Duodenal mucosa (tissue), 2 donors: ENCODE measurements at regions not wholly inside any gene's neighbourhood (a gene's known extent, or its start where the extent isn't known, plus 50 kb on each side); places are given as distances from the start of the nearest gene placed in this dataset.

ENCODE experiments used
- H3K27ac ChIP-seq: one replicate; pipeline ENCODE4 v1.7.0; 2013; ENCODE audit warnings: low read depth, low read length
- H3K27me3 ChIP-seq, 2 donors: one replicate each; pipeline ENCODE4 v1.7.0; 2013; ENCODE audit warnings: low read length in 2 of 2, control low read depth in 1 of 2; ENCODE audit not compliant: insufficient read depth in 2 of 2, control insufficient read depth in 1 of 2
- H3K36me3 ChIP-seq, 2 donors: one replicate each; pipeline ENCODE4 v1.7.0; 2013; ENCODE audit warnings: low read length in 2 of 2, control low read depth in 1 of 2; ENCODE audit not compliant: insufficient read depth in 2 of 2, control insufficient read depth in 1 of 2
- H3K4me1 ChIP-seq, 2 donors: one replicate each; pipeline ENCODE4 v1.7.0; 2013; ENCODE audit warnings: low read length in 2 of 2, control low read depth in 1 of 2; ENCODE audit not compliant: insufficient read depth in 2 of 2, control insufficient read depth in 1 of 2
- H3K4me3 ChIP-seq, 2 donors: one replicate each; pipeline ENCODE4 v1.7.0; 2013; ENCODE audit warnings: low read length in 2 of 2, low read depth in 1 of 2
- H3K9ac ChIP-seq, 2 donors: one replicate each; pipeline ENCODE4 v1.7.0; 2013; ENCODE audit warnings: low read length in 2 of 2, low read depth in 1 of 2
- H3K9me3 ChIP-seq, 2 donors: one replicate each; pipeline ENCODE4 v1.7.0; 2013; ENCODE audit warnings: low read length in 2 of 2, control low read depth in 1 of 2; ENCODE audit not compliant: control insufficient read depth in 1 of 2

DNA sequence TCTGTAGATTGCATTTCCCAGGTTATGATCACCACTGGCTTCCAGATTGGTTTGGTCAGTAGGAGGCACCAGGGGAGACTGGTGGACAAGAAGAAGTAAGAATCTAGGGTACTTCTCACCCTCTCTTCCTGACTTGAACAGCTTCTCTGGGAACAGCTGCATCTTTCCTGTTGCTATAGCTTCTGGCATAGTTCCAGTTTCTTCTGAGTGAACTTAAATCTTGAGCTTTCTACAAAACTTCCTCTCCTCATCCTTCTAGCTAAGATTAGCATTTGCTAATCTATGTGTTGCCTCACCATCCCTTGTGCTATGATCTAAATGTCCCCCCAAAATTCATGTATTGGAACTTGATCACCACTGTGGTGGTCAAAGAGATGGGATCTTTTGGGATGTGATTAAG, 724.6 kb downstream of the UTRN start:
- no peak overlapping the region for H3K4me3 ChIP-seq
- no peaks in the 10 kb centered on the region for H3K9me3 ChIP-seq
- no peak overlapping the region for H3K27ac ChIP-seq
- H3K27me3 ChIP-seq: no peaks in the 10 kb centered on the region
- H3K9ac ChIP-seq: no peak overlapping the region
- no peaks in the 10 kb centered on the region for H3K4me1 ChIP-seq
- H3K36me3 ChIP-seq: no peaks in the 10 kb centered on the region

DNA sequence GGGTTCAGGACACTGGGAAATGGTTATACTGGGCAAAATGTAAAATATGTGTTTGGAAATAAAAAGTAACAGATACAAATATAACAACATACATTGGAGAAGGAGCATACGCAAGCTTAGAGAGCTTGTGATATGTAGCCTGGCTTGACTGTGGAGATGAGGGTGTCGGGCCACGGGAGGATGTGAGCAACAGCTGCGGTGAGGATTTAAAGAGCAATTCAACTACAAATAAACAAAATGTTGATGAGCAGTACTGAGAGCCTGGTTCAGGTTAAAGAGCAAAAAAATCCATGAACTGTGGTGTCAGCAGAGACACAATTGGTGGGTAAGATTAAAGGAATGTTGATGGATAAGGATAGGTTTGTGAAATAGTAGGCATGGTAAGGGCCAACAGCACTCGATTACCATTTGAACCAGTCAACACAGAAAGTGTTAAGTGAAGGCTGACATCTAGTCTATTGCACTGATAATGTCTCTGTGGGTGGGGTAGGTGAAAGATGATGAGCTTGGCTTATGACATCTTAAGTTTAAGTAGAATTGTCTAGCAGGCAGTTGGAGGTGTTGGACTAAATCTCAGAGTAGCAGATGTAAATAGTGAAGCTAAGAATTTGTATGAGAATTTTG, 723.2 kb downstream of the EPM2A start:
- no peaks in the 10 kb centered on the region for H3K9me3 ChIP-seq
- H3K4me3 ChIP-seq: no peak overlapping the region
- H3K36me3 ChIP-seq: no peaks in the 10 kb centered on the region
- H3K27me3 ChIP-seq: no peaks in the 10 kb centered on the region
- no peak overlapping the region for H3K9ac ChIP-seq
- no peaks in the 10 kb centered on the region for H3K4me1 ChIP-seq
- no peak overlapping the region for H3K27ac ChIP-seq

- no peak overlapping the region for H3K9ac ChIP-seq
- no peak overlapping the region for H3K4me3 ChIP-seq
- H3K9me3 ChIP-seq: no peaks in the 10 kb centered on the region
- no peaks in the 10 kb centered on the region for H3K4me1 ChIP-seq
- no peaks in the 10 kb centered on the region for H3K27me3 ChIP-seq
- H3K27ac ChIP-seq: no peak overlapping the region
- H3K36me3 ChIP-seq: no peaks in the 10 kb centered on the region
These were observed 719.4 kb downstream of the EPM2A start for GRCh38 chr6:145015739-145016558.

DNA sequence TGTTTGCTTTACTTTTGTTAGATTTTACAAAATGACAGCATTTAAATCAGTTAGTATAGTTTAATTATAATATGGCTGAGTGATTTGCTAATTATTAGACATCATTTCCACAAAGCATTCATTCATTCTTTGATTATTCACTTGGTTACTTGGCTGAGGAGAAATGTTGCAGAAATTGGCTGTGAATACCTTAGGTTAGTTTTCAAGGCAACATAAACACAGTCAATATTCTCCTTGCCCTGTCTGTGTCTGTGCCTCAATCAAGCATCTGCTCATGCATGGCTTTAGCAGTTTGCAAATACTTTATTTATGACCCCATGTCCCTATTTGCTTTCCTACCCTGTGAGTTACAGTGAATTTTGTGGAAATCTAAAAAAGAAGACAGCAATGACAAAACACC, 718.3 kb downstream of the EPM2A start:
- no peak overlapping the region for H3K27ac ChIP-seq
- no peak overlapping the region for H3K9ac ChIP-seq
- H3K36me3 ChIP-seq: no peaks in the 10 kb centered on the region
- H3K9me3 ChIP-seq: no peaks in the 10 kb centered on the region
- no peak overlapping the region for H3K4me3 ChIP-seq
- H3K4me1 ChIP-seq: no peaks in the 10 kb centered on the region
- no peaks in the 10 kb centered on the region for H3K27me3 ChIP-seq

DNA sequence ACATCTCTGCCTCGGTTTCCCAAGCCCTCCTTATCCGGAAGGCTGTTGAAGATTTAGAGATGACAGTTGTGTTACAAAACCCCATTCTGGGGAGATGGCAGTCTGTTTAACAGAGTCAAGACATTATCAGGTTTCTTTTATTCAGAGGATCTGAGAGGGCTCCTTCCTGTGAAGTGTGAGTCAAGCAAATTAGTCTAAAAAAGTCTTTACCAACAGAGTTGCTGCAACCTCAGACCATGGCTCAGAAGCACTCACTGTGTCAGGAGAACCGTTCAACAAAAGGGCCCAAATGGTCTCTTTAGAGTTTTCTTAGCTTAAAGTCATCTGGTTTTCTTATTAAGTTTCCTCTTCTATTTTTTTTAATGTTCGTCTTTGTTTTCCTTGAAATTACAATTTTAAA, 717.8 kb downstream of the EPM2A start:
- H3K36me3 ChIP-seq: no peaks in the 10 kb centered on the region
- H3K4me3 ChIP-seq: no peak overlapping the region
- H3K9me3 ChIP-seq: no peaks in the 10 kb centered on the region
- no peaks in the 10 kb centered on the region for H3K27me3 ChIP-seq
- no peak overlapping the region for H3K9ac ChIP-seq
- no peaks in the 10 kb centered on the region for H3K4me1 ChIP-seq
- H3K27ac ChIP-seq: no peak overlapping the region

GRCh38 chr6:145018027-145018426, 717.3 kb downstream of the EPM2A start:
- Histone ChIP-seq H3K9me3 (no peaks in the 10 kb centered on the region), H3K27ac (no peak overlapping the region), H3K4me1 (no peaks in the 10 kb centered on the region), H3K36me3 (no peaks in the 10 kb centered on the region), H3K27me3 (no peaks in the 10 kb centered on the region), H3K4me3 (no peak overlapping the region), H3K9ac (no peak overlapping the region)

GRCh38 chr6:145020114-145020513, 715.2 kb downstream of the EPM2A start:
- H3K4me3 ChIP-seq: no peak overlapping the region
- H3K9ac ChIP-seq: no peak overlapping the region
- no peaks in the 10 kb centered on the region for H3K36me3 ChIP-seq
- H3K27me3 ChIP-seq: no peaks in the 10 kb centered on the region
- H3K9me3 ChIP-seq: no peaks in the 10 kb centered on the region
- H3K27ac ChIP-seq: no peak overlapping the region
- H3K4me1 ChIP-seq: no peaks in the 10 kb centered on the region

- H3K27ac ChIP-seq: no peak overlapping the region
- H3K27me3 ChIP-seq: no peaks in the 10 kb centered on the region
- no peaks in the 10 kb centered on the region for H3K4me1 ChIP-seq
- H3K9ac ChIP-seq: no peak overlapping the region
- no peaks in the 10 kb centered on the region for H3K9me3 ChIP-seq
- H3K36me3 ChIP-seq: no peaks in the 10 kb centered on the region
- H3K4me3 ChIP-seq: no peak overlapping the region
These were observed 714.8 kb downstream of the EPM2A start for GRCh38 chr6:145020543-145020942.

DNA sequence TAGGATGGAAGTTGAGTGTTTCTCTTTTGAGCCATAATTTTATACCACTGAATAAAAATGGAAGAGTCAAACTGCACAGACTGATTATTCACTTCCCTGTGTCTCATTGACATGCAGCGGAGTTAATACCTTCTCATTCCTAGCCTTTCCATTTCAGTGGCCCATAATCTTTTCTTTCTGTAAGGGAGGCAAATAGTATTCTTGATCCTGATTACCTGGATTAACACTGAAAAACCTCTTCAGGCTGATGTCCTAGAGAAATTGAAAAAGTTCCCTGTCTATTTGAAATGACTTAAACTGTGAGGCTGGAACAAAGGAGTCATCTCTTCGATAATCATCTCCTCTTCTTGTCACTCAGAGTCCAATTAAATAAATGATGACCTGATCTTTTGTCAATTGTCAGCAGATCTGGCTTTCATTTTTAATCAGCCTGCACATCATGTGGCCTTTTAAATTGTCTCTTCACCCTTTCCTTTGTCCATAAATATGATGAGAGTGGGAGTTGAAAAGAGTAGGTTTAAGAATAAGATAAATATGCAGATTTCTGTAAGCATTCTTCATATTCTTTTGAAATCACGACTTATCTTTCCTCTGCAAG, 713.0 kb downstream of the EPM2A start:
- H3K27ac ChIP-seq: no peak overlapping the region
- H3K27me3 ChIP-seq: no peaks in the 10 kb centered on the region
- no peaks in the 10 kb centered on the region for H3K9me3 ChIP-seq
- no peaks in the 10 kb centered on the region for H3K36me3 ChIP-seq
- H3K4me1 ChIP-seq: no peaks in the 10 kb centered on the region
- H3K9ac ChIP-seq: no peak overlapping the region
- no peak overlapping the region for H3K4me3 ChIP-seq

- no peak overlapping the region for H3K27ac ChIP-seq
- no peaks in the 10 kb centered on the region for H3K9me3 ChIP-seq
- H3K9ac ChIP-seq: no peak overlapping the region
- H3K4me3 ChIP-seq: no peak overlapping the region
- H3K4me1 ChIP-seq: no peaks in the 10 kb centered on the region
- H3K27me3 ChIP-seq: no peaks in the 10 kb centered on the region
- no peaks in the 10 kb centered on the region for H3K36me3 ChIP-seq
These were observed 712.1 kb downstream of the EPM2A start for GRCh38 chr6:145023116-145023726.
